Brain microvascular endothelial cell (primary cell): ENCODE measurements at regions not wholly inside any gene's neighbourhood (a gene's known extent, or its start where the extent isn't known, plus 50 kb on each side); places are given as distances from the start of the nearest gene placed in this dataset.
"Not testable (repeated sequence)": the region's sequence is repeated elsewhere in the genome, so short reads cannot be mapped to it uniquely, and the experiment has no call there.

ENCODE experiments used
- DNase-seq: peaks from one replicate; pipeline ENCODE4 v3.0.0-alpha.2; 2020
- H3K27ac ChIP-seq: fragments of 250-450 bp; sonication (Bioruptor Pico); 2 replicates; pipeline ENCODE4 v1.5.1; 2020; ENCODE audit warnings: mild to moderate bottlenecking, moderate library complexity
- H3K27me3 ChIP-seq: fragments of 250-450 bp; sonication (Bioruptor Pico); replicated peaks from 2 replicates; pipeline ENCODE4 v1.5.1; 2020; ENCODE audit warnings: mild to moderate bottlenecking
- H3K36me3 ChIP-seq: fragments of 250-450 bp; sonication (Bioruptor Pico); replicated peaks from 2 replicates; pipeline ENCODE4 v1.5.1; 2020; ENCODE audit warnings: mild to moderate bottlenecking
- H3K4me3 ChIP-seq: 2 replicates; pipeline ENCODE4 v1.5.1; 2011; ENCODE audit warnings: low read depth, mild to moderate bottlenecking, control low read depth, low read length, moderate library complexity
- in situ Hi-C: cut with HindIII; loops from 2 replicates; pipeline ENCODE4 v1.10.0; 2017; ENCODE audit warnings: low sequenced_read_pairs, low pct_ligation_motif_present
- TF ChIP-seq, protein P1 (sequence below): IDR thresholded peaks from 2 replicates; pipeline ENCODE4 v1.5.1; 2011; ENCODE audit warnings: low read depth, mild to moderate bottlenecking, moderate library complexity, low read length, control low read depth, inconsistent platforms; ENCODE audit errors: missing control alignments

GRCh38 chr11:38524945-38525344 is 1926.9 kb upstream of the RAG2 start:
- TF ChIP-seq, protein P1, sequence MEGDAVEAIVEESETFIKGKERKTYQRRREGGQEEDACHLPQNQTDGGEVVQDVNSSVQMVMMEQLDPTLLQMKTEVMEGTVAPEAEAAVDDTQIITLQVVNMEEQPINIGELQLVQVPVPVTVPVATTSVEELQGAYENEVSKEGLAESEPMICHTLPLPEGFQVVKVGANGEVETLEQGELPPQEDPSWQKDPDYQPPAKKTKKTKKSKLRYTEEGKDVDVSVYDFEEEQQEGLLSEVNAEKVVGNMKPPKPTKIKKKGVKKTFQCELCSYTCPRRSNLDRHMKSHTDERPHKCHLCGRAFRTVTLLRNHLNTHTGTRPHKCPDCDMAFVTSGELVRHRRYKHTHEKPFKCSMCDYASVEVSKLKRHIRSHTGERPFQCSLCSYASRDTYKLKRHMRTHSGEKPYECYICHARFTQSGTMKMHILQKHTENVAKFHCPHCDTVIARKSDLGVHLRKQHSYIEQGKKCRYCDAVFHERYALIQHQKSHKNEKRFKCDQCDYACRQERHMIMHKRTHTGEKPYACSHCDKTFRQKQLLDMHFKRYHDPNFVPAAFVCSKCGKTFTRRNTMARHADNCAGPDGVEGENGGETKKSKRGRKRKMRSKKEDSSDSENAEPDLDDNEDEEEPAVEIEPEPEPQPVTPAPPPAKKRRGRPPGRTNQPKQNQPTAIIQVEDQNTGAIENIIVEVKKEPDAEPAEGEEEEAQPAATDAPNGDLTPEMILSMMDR, result no peak
- Histone ChIP-seq H3K27me3 (no peaks in the 10 kb centered on the region), H3K36me3 (no peaks in the 10 kb centered on the region), H3K4me3 (no peak overlapping the region), H3K27ac (no peak overlapping the region)
- in situ Hi-C loops, result no loop called here
- DNase-seq, result no peak

GRCh38 chr11:38517991-38518390 is 1920.0 kb upstream of the RAG2 start:
- no peak for DNase-seq
- Histone ChIP-seq H3K27ac (no peak overlapping the region), H3K27me3 (no peaks in the 10 kb centered on the region), H3K36me3 (no peaks in the 10 kb centered on the region), H3K4me3 (no peak overlapping the region)
- TF ChIP-seq, protein P1, result no peak
- in situ Hi-C loops, result no loop called here

- in situ Hi-C loops, H3K27me3 ChIP-seq, H3K36me3 ChIP-seq, DNase-seq, H3K27ac ChIP-seq, H3K4me3 ChIP-seq: not testable (repeated sequence)
Observed at GRCh38 chr11:38512830-38513229, 1914.8 kb upstream of the RAG2 start.

DNA sequence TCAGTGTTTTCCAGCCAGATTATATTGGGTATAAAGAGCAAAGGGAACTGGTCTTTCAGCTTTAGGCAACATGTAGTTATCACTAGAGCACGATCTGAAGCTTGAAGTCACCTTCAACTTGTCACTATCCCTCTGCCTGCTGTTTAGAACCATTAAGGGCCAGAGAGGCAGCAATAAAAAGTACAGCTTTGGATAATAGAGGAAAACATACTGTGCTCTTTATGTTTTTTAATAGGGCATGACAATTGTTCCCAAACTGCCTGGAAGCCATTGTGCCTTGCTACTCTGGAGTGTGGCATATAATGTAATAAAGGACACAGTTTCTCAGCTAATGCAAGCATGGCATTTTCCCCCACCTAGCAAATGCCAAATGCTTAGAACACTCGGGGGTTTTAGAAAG is 1912.0 kb upstream of the RAG2 start:
- no peaks in the 10 kb centered on the region for H3K27me3 ChIP-seq
- TF ChIP-seq, protein P1, result no peak
- no peak for DNase-seq
- H3K27ac ChIP-seq, result no peak overlapping the region
- in situ Hi-C loops, result no loop called here
- H3K36me3 ChIP-seq, result no peaks in the 10 kb centered on the region
- no peak overlapping the region for H3K4me3 ChIP-seq

GRCh38 chr11:38503876-38504275 is 1905.8 kb upstream of the RAG2 start:
- no peak overlapping the region for H3K4me3 ChIP-seq
- DNase-seq, result no peak
- TF ChIP-seq, protein P1, result no peak
- H3K27me3 ChIP-seq, result no peaks in the 10 kb centered on the region
- in situ Hi-C loops, result no loop called here
- no peaks in the 10 kb centered on the region for H3K36me3 ChIP-seq
- no peak overlapping the region for H3K27ac ChIP-seq

GRCh38 chr11:38498721-38499120 is 1900.7 kb upstream of the RAG2 start:
- TF ChIP-seq, protein P1, result no peak
- in situ Hi-C loops, result no loop called here
- no peak overlapping the region for H3K27ac ChIP-seq
- no peak for DNase-seq
- H3K36me3 ChIP-seq, result no peaks in the 10 kb centered on the region
- no peaks in the 10 kb centered on the region for H3K27me3 ChIP-seq
- no peak overlapping the region for H3K4me3 ChIP-seq
